Fibroblast of skin of right quadriceps (primary cell): ENCODE measurements at regions not wholly inside any gene's neighbourhood (a gene's known extent, or its start where the extent isn't known, plus 50 kb on each side); places are given as distances from the start of the nearest gene placed in this dataset.
"Not testable (repeated sequence)": the region's sequence is repeated elsewhere in the genome, so short reads cannot be mapped to it uniquely, and the experiment has no call there.

ENCODE experiments used
- DNase-seq: peaks from one replicate; pipeline ENCODE4 v3.0.0-alpha.2; 2013

GRCh38 chr9:107809871-107810460, 320.4 kb upstream of the KLF4 start:
- peak; percentile 17 for DNase-seq

DNA sequence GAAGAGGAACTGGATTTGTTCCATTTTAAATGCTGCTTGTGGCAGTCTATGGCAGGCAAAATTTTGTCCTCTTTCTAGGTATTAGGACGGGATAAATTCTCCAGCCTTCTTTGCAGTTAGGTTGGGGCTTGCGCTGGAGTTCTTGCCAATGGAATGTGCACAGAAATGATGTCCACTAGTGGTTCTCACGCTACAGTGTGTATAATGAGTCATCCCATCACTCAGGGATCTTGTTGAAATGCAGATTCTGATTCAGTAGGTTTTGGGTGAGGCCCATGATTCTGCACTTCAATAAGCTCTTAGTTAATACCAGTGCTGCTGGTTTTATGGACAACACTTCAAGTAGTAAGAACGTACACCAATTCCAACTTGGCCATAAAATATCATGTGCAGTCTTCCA, 317.6 kb upstream of the KLF4 start:
- peak; percentile 34 for DNase-seq

- DNase-seq: no peak
These were observed 315.6 kb upstream of the KLF4 start for GRCh38 chr9:107805201-107805600.

DNA sequence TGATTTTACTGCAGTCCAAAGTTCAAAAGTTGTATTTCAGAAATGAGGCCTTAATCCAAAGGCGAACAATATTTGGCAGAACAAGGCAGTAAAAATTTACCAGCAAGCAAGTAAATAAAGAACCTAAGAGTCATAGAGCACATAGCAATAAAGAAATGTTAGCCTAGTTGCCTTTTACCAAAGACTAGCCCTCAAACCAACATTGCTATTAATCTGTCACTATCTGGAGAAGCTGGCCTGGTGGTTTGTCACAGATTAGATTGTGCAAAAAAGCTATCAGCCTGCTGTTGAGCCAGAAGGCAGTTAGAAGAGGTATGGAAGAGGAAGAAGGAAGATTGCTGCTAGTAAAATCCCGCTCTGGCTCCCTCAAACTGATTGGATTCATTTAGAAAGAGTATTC, 304.7 kb upstream of the KLF4 start:
- no peak for DNase-seq

DNA sequence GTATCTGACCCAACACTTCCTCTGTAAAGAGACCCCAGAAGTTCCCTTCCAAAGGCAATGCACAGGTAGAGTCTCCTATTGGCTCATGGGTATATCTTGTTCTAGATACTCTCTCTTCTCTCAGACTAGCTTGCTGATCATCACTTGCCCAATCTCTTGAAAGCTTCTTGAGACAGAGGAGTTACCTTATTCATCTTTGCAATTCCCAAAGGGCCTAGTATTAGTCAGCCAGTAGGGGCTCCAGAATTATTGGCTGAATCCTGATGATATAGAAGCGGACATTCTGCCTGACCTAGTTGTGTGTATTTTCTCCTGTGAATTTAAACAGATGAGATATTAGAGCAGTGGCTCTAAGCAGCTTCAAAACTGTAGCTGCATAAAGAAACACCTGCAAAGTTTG, 304.0 kb upstream of the KLF4 start:
- DNase-seq: peak; percentile 10

- no peak for DNase-seq
These were observed 303.0 kb upstream of the KLF4 start for GRCh38 chr9:107792596-107792995.

GRCh38 chr9:107792006-107792405, 302.4 kb upstream of the KLF4 start:
- no peak for DNase-seq

DNA sequence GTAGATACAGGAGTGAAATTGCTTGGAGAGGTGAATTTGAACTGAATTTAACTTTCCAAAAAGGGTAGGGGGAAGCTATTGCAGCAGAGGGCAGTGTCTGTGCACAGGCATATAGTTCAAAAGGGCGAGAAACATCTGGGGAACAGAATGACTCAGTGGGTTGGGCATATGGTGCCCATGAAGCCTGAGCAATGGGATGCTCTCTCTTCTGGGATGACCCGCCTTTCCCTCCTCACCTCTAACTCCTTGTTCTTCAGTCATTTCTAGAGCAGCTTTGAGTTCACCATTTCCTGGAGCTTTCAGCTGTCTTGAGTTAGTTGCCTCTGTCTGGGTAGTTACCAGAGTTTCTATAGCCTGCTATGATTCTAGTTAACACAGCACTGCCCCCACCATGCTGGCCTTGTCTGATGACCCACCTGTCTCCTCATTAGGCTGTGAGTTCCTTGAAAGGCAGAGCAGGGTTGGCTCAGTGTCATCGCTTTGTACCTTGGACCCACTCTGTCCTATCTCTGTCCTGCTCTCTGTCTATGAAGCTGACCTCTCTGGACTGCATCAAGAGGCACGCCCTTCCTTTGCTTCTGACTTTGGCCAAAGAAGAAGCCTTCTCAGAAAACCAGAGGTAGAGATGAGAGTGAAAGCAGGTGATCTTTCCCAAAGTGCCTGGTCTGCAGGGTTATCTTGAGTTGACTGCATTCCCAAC, 299.6 kb upstream of the KLF4 start:
- DNase-seq: no peak

DNA sequence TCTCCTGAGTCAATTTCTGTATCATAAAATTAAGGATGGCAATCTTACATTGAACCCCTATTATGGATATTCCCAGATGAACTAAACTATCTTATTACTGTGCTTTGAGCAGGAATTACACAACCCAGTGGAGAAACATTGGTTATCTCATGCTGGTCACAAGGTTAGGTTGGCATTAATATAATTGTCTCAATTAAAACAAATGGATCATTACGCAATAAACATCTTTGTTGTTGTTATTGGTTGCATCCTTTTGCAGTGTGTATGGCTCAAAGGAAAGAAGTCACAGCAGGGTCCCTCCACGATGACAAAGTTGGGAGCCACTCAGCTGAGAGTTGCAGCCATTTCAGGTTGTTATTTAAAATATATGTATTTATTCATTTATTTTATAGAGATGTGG, 297.0 kb upstream of the KLF4 start:
- DNase-seq: no peak

GRCh38 chr9:107784235-107784958, 294.8 kb upstream of the KLF4 start:
- DNase-seq: peak; percentile 56

GRCh38 chr9:107782789-107783188, 293.2 kb upstream of the KLF4 start:
- no peak for DNase-seq

DNA sequence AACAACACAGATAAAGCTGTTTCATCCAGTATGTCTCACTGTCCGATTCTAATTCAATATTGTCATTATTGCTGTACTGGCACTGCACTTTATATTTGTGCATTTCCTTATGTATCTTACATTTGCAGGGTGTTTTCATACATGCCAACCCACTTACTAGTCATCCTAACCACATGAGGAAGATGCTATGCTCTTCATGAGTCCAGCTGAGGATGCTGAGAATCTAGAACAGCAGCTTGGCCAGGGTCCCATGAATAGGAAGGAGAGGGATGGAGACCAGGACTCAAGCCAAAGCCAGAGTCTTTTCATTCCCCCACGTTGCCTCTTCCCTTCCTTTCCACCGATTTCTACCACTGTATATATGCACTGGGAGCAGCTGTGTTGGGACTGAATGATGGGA, 292.8 kb upstream of the KLF4 start:
- peak; percentile 64 for DNase-seq

- no peak for DNase-seq
These were observed 291.4 kb upstream of the KLF4 start for GRCh38 chr9:107780960-107781359.

- no peak for DNase-seq
These were observed 290.2 kb upstream of the KLF4 start for GRCh38 chr9:107779731-107780130.

DNA sequence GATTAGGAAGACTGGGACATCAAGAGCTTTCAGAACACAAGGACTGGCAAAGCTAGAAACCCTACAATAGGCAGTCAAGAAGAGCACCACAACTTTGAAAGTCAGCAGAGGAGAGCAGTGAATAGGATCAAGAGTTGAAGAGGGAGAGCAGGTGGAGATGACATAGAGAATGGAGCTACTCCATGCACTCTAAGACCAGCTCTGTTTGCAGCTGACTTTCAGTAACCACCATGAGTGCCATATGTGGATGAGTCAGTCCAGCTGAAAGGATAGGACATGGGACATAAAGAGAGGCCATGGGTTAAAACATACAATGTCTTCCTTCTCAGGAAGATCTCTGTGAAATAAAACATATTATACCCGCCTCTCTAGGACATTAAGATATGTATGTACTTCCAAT, 289.1 kb upstream of the KLF4 start:
- DNase-seq: no peak

GRCh38 chr9:107774099-107774498, 284.5 kb upstream of the KLF4 start:
- DNase-seq: not testable (repeated sequence)

DNA sequence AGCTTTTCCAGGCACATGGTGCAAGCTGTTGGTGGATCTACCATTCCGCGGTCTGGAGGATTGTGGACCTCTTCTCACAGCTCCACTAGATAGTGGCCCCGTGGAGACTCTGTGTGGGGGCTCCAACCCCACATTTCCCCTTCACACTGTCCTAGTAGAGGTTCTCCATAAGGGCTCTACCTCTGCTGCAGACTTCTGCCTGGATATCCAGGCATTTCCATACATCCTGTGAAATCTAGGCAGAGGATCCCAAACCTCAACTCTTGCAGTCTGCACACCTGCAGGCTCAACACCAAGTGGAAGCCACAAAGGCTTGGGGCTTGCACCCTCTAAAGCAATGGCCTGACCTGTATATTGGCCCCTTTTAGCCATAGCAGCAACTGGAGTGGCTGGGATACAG, 283.4 kb upstream of the KLF4 start:
- no peak for DNase-seq

DNA sequence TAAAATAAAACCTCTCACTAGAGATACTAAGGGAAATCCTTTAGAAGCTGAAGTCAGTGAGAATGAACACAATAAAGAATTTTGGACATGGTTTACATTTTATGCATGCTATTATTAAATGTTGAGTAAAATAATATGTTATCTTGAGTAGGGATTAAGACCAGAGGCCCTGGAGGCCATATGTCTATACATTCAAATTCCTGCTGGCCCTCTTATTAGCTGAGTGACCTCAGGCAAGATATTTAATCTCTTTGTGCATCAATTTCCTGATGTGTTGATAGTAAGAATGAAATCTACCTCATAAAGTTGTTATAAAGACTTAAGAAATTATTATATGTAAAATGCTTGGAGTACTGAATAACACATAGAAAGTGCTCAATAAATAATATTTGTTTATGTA, 281.1 kb upstream of the KLF4 start:
- DNase-seq: no peak

DNA sequence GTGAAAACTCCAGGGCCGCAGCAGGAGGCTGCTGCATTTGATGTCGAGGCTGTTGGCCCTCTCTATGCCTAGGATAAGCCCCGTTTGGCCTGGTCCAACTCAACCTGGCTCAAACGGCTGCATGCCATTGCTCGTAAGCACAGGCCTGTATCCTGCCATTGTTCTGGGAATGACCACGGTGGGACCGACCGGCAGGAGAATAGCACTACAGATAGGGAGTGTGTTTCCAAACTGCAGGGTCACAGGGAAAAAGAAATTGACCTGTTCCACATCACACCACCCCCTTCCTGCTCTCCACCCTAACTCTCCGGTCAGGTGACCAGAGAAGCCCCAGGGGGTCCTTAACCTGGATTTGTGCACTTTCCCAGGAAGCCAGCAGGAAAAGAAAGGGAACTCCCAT, 278.7 kb upstream of the KLF4 start:
- DNase-seq: no peak

- DNase-seq: no peak
These were observed 278.1 kb upstream of the KLF4 start for GRCh38 chr9:107767711-107768110.

GRCh38 chr9:107763469-107763868, 273.9 kb upstream of the KLF4 start:
- DNase-seq: not testable (repeated sequence)

- DNase-seq: no peak
These were observed 271.7 kb upstream of the KLF4 start for GRCh38 chr9:107761307-107761706.

GRCh38 chr9:107760469-107761242, 271.1 kb upstream of the KLF4 start:
- no peak for DNase-seq

- DNase-seq: no peak
These were observed 270.2 kb upstream of the KLF4 start for GRCh38 chr9:107759823-107760166.
